A673 (cell line): ENCODE measurements at regions not wholly inside any gene's neighbourhood (a gene's known extent, or its start where the extent isn't known, plus 50 kb on each side); places are given as distances from the start of the nearest gene placed in this dataset.

Source experiments
- EZH2 ChIP-seq: fragments of 200-600 bp; sonication (generic); IDR thresholded peaks from 2 replicates; pipeline ENCODE4 v1.6.1; 2017; ENCODE audit warnings: borderline replicate concordance, low read depth, mild to moderate bottlenecking, mixed read lengths, antibody characterized with exemption, low read length; ENCODE audit not compliant: poor library complexity, severe bottlenecking
- TF ChIP-seq, protein P1 (sequence below): fragments of 300-800, 200-600 bp; sonication (generic); conservative IDR thresholded peaks from 2 replicates; pipeline ENCODE4 v1.5.1; 2017; ENCODE audit warnings: low read depth, mild to moderate bottlenecking, antibody characterized with exemption, low read length, moderate library complexity, mixed read lengths

DNA sequence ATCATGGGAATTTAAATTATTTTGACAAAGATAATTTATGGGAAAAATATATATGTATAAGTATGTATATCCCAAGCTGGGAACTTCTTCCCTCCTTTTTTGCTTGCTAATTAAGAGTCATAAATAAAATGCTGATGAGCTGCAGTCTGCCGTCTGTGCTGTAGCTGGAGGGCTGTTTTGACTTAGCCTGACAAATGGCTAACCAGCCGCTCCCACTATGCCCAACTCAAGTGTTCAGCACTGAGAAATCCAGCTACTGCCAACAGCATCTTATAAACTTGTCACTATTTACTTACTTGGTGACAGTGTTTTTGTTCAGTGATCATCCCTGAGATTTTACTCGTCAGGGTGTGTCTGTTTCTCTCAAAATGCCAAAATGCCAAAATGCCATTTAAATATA is 171.2 kb upstream of the PGRMC2 start:
- TF ChIP-seq, protein P1, sequence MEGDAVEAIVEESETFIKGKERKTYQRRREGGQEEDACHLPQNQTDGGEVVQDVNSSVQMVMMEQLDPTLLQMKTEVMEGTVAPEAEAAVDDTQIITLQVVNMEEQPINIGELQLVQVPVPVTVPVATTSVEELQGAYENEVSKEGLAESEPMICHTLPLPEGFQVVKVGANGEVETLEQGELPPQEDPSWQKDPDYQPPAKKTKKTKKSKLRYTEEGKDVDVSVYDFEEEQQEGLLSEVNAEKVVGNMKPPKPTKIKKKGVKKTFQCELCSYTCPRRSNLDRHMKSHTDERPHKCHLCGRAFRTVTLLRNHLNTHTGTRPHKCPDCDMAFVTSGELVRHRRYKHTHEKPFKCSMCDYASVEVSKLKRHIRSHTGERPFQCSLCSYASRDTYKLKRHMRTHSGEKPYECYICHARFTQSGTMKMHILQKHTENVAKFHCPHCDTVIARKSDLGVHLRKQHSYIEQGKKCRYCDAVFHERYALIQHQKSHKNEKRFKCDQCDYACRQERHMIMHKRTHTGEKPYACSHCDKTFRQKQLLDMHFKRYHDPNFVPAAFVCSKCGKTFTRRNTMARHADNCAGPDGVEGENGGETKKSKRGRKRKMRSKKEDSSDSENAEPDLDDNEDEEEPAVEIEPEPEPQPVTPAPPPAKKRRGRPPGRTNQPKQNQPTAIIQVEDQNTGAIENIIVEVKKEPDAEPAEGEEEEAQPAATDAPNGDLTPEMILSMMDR: no peak
- TF ChIP-seq EZH2: no peak
